Nephron progenitor cell (in vitro differentiated cells): ENCODE measurements at regions not wholly inside any gene's neighbourhood (a gene's known extent, or its start where the extent isn't known, plus 50 kb on each side); places are given as distances from the start of the nearest gene placed in this dataset.

Experiments used
- DNase-seq: peaks from one replicate; pipeline ENCODE4 v3.0.0; 2021
- H3K27ac Mint-ChIP-seq: 2 replicates; pipeline ENCODE4 v1.8.0; 2021; ENCODE audit warnings: mild to moderate bottlenecking, moderate library complexity, mixed read lengths
- H3K27me3 Mint-ChIP-seq: 2 replicates; pipeline ENCODE4 v1.8.0; 2021; ENCODE audit warnings: mild to moderate bottlenecking, low read depth, mixed read lengths; ENCODE audit not compliant: poor library complexity
- H3K36me3 Mint-ChIP-seq: 2 replicates; pipeline ENCODE4 v1.8.0; 2021; ENCODE audit warnings: low read depth, mixed read lengths
- H3K4me1 Mint-ChIP-seq: 2 replicates; pipeline ENCODE4 v1.8.0; 2021; ENCODE audit warnings: mixed read lengths
- H3K4me3 Mint-ChIP-seq: 2 replicates; pipeline ENCODE4 v1.8.0; 2021; ENCODE audit warnings: mild to moderate bottlenecking, moderate library complexity, mixed read lengths
- H3K9me3 Mint-ChIP-seq: 2 replicates; pipeline ENCODE4 v1.8.0; 2021; ENCODE audit warnings: mild to moderate bottlenecking, moderate library complexity, mixed read lengths
- CTCF ChIP-seq: fragments of 200-600 bp; sonication (generic); IDR thresholded peaks from 2 replicates; pipeline ENCODE4 v1.5.0; 2021; ENCODE audit warnings: antibody characterized with exemption

GRCh38 chr1:81234237-81234636 is 566.5 kb upstream of the ADGRL2 start:
- H3K9me3 Mint-ChIP-seq: no peaks in the 10 kb centered on the region
- H3K36me3 Mint-ChIP-seq: no peaks in the 10 kb centered on the region
- no peak overlapping the region for H3K27ac Mint-ChIP-seq
- no peak for TF ChIP-seq CTCF
- DNase-seq: no peak
- H3K4me3 Mint-ChIP-seq: no peak overlapping the region
- H3K27me3 Mint-ChIP-seq: no peaks in the 10 kb centered on the region
- peaks cover 23% of the 10 kb centered on the region for H3K4me1 Mint-ChIP-seq

DNA sequence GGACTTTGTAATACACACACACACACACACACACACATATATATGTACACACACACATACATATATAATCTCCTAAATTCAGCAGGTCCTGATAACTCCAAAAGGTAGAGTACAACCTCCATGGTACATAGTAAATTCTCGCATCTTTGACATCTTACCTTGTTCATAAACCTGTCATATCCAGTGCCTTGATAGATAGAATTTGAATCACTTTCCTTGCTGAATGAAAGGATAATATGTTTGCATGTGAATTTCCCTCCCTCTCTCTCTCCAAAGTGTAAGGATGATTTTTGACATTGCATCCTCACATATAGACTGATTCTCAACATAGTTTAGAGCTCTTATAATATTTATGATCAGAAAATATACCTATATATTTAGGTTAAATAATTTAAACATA is 567.1 kb upstream of the ADGRL2 start:
- Mint-ChIP-seq H3K27me3 (no peaks in the 10 kb centered on the region), H3K4me1 (peaks cover 16% of the 10 kb centered on the region), H3K27ac (no peak overlapping the region)

GRCh38 chr1:81232420-81232819 is 568.3 kb upstream of the ADGRL2 start:
- H3K27me3 Mint-ChIP-seq: no peaks in the 10 kb centered on the region
- no peaks in the 10 kb centered on the region for H3K36me3 Mint-ChIP-seq
- H3K9me3 Mint-ChIP-seq: no peaks in the 10 kb centered on the region
- TF ChIP-seq CTCF: no peak
- H3K4me1 Mint-ChIP-seq: peaks cover 4% of the 10 kb centered on the region
- DNase-seq: no peak
- H3K27ac Mint-ChIP-seq: no peak overlapping the region
- H3K4me3 Mint-ChIP-seq: no peak overlapping the region

More for the DNA sequence above, 567.1 kb upstream of the ADGRL2 start:
- no peak for DNase-seq
- Mint-ChIP-seq H3K36me3 (no peaks in the 10 kb centered on the region), H3K9me3 (no peaks in the 10 kb centered on the region), H3K4me3 (no peak overlapping the region)
- TF ChIP-seq CTCF: no peak

DNA sequence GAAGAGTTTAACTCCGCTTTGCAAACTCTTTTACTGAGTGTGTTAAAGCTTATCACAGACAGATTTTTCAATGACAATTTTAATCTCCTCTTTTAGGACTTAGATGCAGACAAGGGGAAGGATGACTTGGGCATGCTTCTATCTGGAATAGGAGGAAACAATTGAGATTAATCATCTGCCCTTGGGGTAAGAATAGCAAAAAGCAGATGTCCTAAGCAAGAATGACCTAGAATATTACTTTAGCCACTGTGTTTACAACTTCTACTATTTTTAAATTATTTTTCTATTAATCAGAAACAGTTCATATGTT is 569.0 kb upstream of the ADGRL2 start:
- no peak overlapping the region for H3K27ac Mint-ChIP-seq

GRCh38 chr1:81230983-81231728 is 569.6 kb upstream of the ADGRL2 start:
- Mint-ChIP-seq H3K4me3 (no peak overlapping the region), H3K36me3 (no peaks in the 10 kb centered on the region), H3K27ac (no peak overlapping the region), H3K4me1 (no peaks in the 10 kb centered on the region), H3K27me3 (no peaks in the 10 kb centered on the region), H3K9me3 (no peaks in the 10 kb centered on the region)
- DNase-seq: no peak
- TF ChIP-seq CTCF: no peak

More for the DNA sequence above, 569.0 kb upstream of the ADGRL2 start:
- H3K36me3 Mint-ChIP-seq: no peaks in the 10 kb centered on the region
- H3K4me3 Mint-ChIP-seq: no peak overlapping the region
- no peak for TF ChIP-seq CTCF
- H3K9me3 Mint-ChIP-seq: no peaks in the 10 kb centered on the region
- DNase-seq: no peak
- H3K27me3 Mint-ChIP-seq: no peaks in the 10 kb centered on the region
- H3K4me1 Mint-ChIP-seq: no peaks in the 10 kb centered on the region

DNA sequence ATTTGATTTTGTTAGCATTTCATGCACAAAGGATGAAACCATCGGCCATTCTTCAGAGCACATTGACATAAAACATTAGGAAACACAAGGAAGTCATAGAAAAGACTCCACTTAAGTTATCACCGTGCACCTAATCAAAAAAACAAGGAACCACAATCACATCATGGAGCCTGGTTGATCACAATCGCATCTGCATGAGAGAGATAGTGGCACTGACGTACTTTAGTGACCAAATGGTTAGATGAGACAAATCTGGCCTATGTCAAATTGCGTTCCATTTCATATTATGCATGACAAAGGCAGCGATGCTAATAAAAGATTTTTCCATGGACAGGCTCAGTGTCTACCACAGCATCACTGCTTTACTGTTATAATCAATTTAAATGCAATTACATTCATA is 571.8 kb upstream of the ADGRL2 start:
- no peaks in the 10 kb centered on the region for H3K4me1 Mint-ChIP-seq
- no peak for TF ChIP-seq CTCF
- H3K4me3 Mint-ChIP-seq: no peak overlapping the region
- no peaks in the 10 kb centered on the region for H3K9me3 Mint-ChIP-seq
- no peaks in the 10 kb centered on the region for H3K36me3 Mint-ChIP-seq
- no peak overlapping the region for H3K27ac Mint-ChIP-seq
- no peaks in the 10 kb centered on the region for H3K27me3 Mint-ChIP-seq
- no peak for DNase-seq
